Osteoblast (primary cell): ENCODE measurements at regions not wholly inside any gene's neighbourhood (a gene's known extent, or its start where the extent isn't known, plus 50 kb on each side); places are given as distances from the start of the nearest gene placed in this dataset.

Experiments used
- DNase-seq: peaks from one replicate; pipeline ENCODE4 v3.0.0; 2011; ENCODE audit warnings: low spot score, mixed read lengths; ENCODE audit not compliant: insufficient read length; ENCODE audit errors: missing footprints
- H2AFZ ChIP-seq: 2 replicates; pipeline ENCODE4 v1.6.0; 2011; ENCODE audit warnings: mild to moderate bottlenecking, low read length
- H3K27ac ChIP-seq: 2 replicates; pipeline ENCODE4 v1.5.1; 2011; ENCODE audit warnings: mild to moderate bottlenecking, low read depth, low read length, moderate library complexity
- H3K27me3 ChIP-seq: 2 replicates; pipeline ENCODE4 v1.6.0; 2012; ENCODE audit warnings: mild to moderate bottlenecking, control low read depth, inconsistent platforms, low read length, moderate library complexity; ENCODE audit not compliant: insufficient read depth
- H3K36me3 ChIP-seq: 2 replicates; pipeline ENCODE4 v1.5.1; 2011; ENCODE audit warnings: mild to moderate bottlenecking, low read length, control low read depth, moderate library complexity; ENCODE audit not compliant: insufficient read depth
- H3K4me1 ChIP-seq: 2 replicates; pipeline ENCODE4 v1.5.1; 2011; ENCODE audit warnings: mild to moderate bottlenecking, low read length, control low read depth, moderate library complexity; ENCODE audit not compliant: insufficient read depth
- H3K4me2 ChIP-seq: 2 replicates; pipeline ENCODE4 v1.6.0; 2011; ENCODE audit warnings: mild to moderate bottlenecking, low read length; ENCODE audit not compliant: insufficient read depth
- H3K4me3 ChIP-seq: fragments of 200-600 bp; sonication (generic); 3 replicates; pipeline ENCODE4 v1.5.1; 2012; ENCODE audit warnings: mild to moderate bottlenecking, low read length, inconsistent platforms; ENCODE audit not compliant: insufficient read depth
- H3K79me2 ChIP-seq: 2 replicates; pipeline ENCODE4 v1.6.0; 2012; ENCODE audit warnings: mild to moderate bottlenecking, low read length, control low read depth, inconsistent platforms; ENCODE audit not compliant: insufficient read depth
- H3K9me3 ChIP-seq: 2 replicates; pipeline ENCODE4 v1.5.1; 2011; ENCODE audit warnings: low read depth, low read length, control low read depth
- H4K20me1 ChIP-seq: 2 replicates; pipeline ENCODE4 v1.6.0; 2012; ENCODE audit warnings: mild to moderate bottlenecking, low read length, control low read depth; ENCODE audit not compliant: insufficient read depth
- CTCF ChIP-seq: IDR thresholded peaks from 2 replicates; pipeline ENCODE4 v1.5.1; 2011; ENCODE audit warnings: mild to moderate bottlenecking, low read depth, low read length, moderate library complexity; ENCODE audit errors: extremely low read depth

- Histone ChIP-seq H3K27ac (no peak overlapping the region), H4K20me1 (no peaks in the 10 kb centered on the region), H3K4me2 (peak overlapping the region; percentile 15), H3K4me1 (peaks cover 13% of the 10 kb centered on the region), H3K36me3 (no peaks in the 10 kb centered on the region), H3K79me2 (no peaks in the 10 kb centered on the region), H3K27me3 (no peaks in the 10 kb centered on the region), H3K9me3 (no peaks in the 10 kb centered on the region), H2AFZ (peak overlapping the region; percentile 38), H3K4me3 (no peak overlapping the region)
- no peak for TF ChIP-seq CTCF
- no peak for DNase-seq
Measured at GRCh38 chr12:115205755-115206308, 521.9 kb upstream of the TBX3 start.

- TF ChIP-seq CTCF: no peak
- Histone ChIP-seq H3K36me3 (no peaks in the 10 kb centered on the region), H3K4me1 (peaks cover 13% of the 10 kb centered on the region), H3K27ac (no peak overlapping the region), H3K4me3 (no peak overlapping the region), H3K79me2 (no peaks in the 10 kb centered on the region), H4K20me1 (no peaks in the 10 kb centered on the region), H3K27me3 (no peaks in the 10 kb centered on the region), H3K9me3 (no peaks in the 10 kb centered on the region), H2AFZ (peak overlapping the region; percentile 38), H3K4me2 (peak overlapping the region; percentile 15)
- DNase-seq: no peak
Measured at GRCh38 chr12:115204957-115205754, 521.2 kb upstream of the TBX3 start.

GRCh38 chr12:115203701-115204100, 519.7 kb upstream of the TBX3 start:
- Histone ChIP-seq H3K4me3 (no peak overlapping the region), H3K36me3 (no peaks in the 10 kb centered on the region), H3K27me3 (no peaks in the 10 kb centered on the region), H4K20me1 (no peaks in the 10 kb centered on the region), H2AFZ (no peak overlapping the region), H3K27ac (no peak overlapping the region), H3K4me1 (peaks cover 13% of the 10 kb centered on the region), H3K79me2 (no peaks in the 10 kb centered on the region), H3K4me2 (no peak overlapping the region), H3K9me3 (no peaks in the 10 kb centered on the region)
- no peak for DNase-seq
- no peak for TF ChIP-seq CTCF

- no peak overlapping the region for H3K4me2 ChIP-seq
- no peaks in the 10 kb centered on the region for H3K27me3 ChIP-seq
- H4K20me1 ChIP-seq: no peaks in the 10 kb centered on the region
- DNase-seq: no peak
- H3K79me2 ChIP-seq: no peaks in the 10 kb centered on the region
- TF ChIP-seq CTCF: no peak
- no peak overlapping the region for H3K4me3 ChIP-seq
- H3K4me1 ChIP-seq: peaks cover 13% of the 10 kb centered on the region
- H2AFZ ChIP-seq: no peak overlapping the region
- H3K9me3 ChIP-seq: no peaks in the 10 kb centered on the region
- no peak overlapping the region for H3K27ac ChIP-seq
- no peaks in the 10 kb centered on the region for H3K36me3 ChIP-seq
Measured at GRCh38 chr12:115201966-115202365, 518.0 kb upstream of the TBX3 start.
